GM13977 (cell line): ENCODE measurements at regions not wholly inside any gene's neighbourhood (a gene's known extent, or its start where the extent isn't known, plus 50 kb on each side); places are given as distances from the start of the nearest gene placed in this dataset.

Experiments
- DNase-seq: peaks from one replicate; pipeline ENCODE4 v3.0.0; 2012; ENCODE audit warnings: low spot score
- CTCF ChIP-seq: IDR thresholded peaks from 2 replicates; pipeline ENCODE4 v1.5.1; 2012; ENCODE audit warnings: mild to moderate bottlenecking, control low read depth; ENCODE audit not compliant: insufficient read depth; ENCODE audit errors: extremely low read depth, missing control alignments
- in situ Hi-C: fragments of 300-500 bp; cut with MboI; formaldehyde crosslinking; loops from one replicate; pipeline ENCODE4 v1.12.0; 2022; ENCODE audit warnings: low sequenced_read_pairs, low pct_unique_long_range_greater_than_20kb, mixed read lengths, inconsistent platforms; ENCODE audit not compliant: unreplicated experiment

- DNase-seq: no peak
- in situ Hi-C loops: no loop called here
- no peak for TF ChIP-seq CTCF
These were observed 199.4 kb upstream of the TTC14 start for GRCh38 chr3:180402471-180403073.

DNA sequence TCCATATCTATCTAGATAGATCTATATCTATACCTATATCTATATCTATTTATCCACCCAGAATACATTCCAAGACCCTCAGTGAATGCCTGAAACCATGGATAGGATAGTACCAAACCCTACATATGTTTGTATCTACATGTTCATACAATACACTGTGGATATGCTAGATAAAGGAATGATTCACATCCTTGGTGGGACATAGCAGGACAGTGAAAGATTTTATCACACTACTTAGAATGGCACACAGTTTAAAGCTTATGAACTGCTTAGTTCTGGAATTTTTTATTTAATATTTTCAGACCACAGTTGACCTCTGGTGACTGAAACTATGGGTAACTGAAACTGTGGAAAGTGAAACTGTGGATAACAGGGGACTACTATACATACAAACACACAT, 198.8 kb upstream of the TTC14 start:
- TF ChIP-seq CTCF: no peak
- no peak for DNase-seq
- in situ Hi-C loops: no loop called here

DNA sequence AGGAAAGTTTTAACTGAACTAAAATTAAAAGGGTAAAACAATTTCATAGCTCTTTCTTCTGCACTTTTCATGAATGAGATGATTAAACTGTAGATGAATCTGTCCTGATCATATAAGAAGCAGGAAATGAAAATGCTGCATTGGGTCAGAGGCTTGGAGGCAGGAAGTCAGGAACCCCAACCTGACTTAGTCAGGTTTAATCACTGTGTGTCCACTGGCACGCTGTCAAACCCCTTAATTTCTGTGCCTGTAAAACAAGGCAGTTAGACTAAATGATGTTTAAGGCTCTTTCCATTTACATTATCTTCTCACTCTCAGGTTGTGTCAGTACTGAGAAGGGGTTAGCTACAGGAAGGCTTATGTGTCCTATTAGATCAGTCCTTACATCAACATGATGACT, 193.3 kb upstream of the TTC14 start:
- in situ Hi-C loops: no loop called here
- no peak for DNase-seq
- no peak for TF ChIP-seq CTCF

- no peak for TF ChIP-seq CTCF
- no peak for DNase-seq
- in situ Hi-C loops: no loop called here
These were observed 192.8 kb upstream of the TTC14 start for GRCh38 chr3:180409170-180409569.

GRCh38 chr3:180409883-180410282, 192.1 kb upstream of the TTC14 start:
- in situ Hi-C loops: no loop called here
- TF ChIP-seq CTCF: no peak
- no peak for DNase-seq

GRCh38 chr3:180414157-180414556, 187.8 kb upstream of the TTC14 start:
- no peak for TF ChIP-seq CTCF
- in situ Hi-C loops: no loop called here
- no peak for DNase-seq

GRCh38 chr3:180416111-180416594, 185.8 kb upstream of the TTC14 start:
- no peak for TF ChIP-seq CTCF
- in situ Hi-C loops: no loop called here
- no peak for DNase-seq
